HCT116 (cell line): ENCODE measurements at regions not wholly inside any gene's neighbourhood (a gene's known extent, or its start where the extent isn't known, plus 50 kb on each side); places are given as distances from the start of the nearest gene placed in this dataset.
"Not testable (repeated sequence)": the region's sequence is repeated elsewhere in the genome, so short reads cannot be mapped to it uniquely, and the experiment has no call there.

ENCODE experiments used
- ATAC-seq: fragments of 200-7000 bp; cut with Tn5 transposase; 2 replicates; pipeline ENCODE4 v1.9.1; 2020; ENCODE audit warnings: mild to moderate bottlenecking, moderate library complexity
- BruUV-seq: library from RNA; stranded (reverse); fragments of 400-500 nt; replicated peaks from 2 replicates; lab custom pipeline; 2021; lab: Mats Ljungman, UMichigan
- CTCF ChIA-PET: fragments of 300-600 bp; sonication (Branson Sonifier 250); formaldehyde crosslinking; loops from one replicate; lab custom pipeline; 2021; ENCODE audit warnings: antibody characterized with exemption; lab: Charles Lee
- POLR2A ChIA-PET: fragments of 300-600, 350-600 bp; sonication (Branson Sonifier 250); formaldehyde crosslinking; loops from one replicate; lab custom pipeline; 2021; ENCODE audit warnings: antibody characterized with exemption; lab: Charles Lee
- RAD21 ChIA-PET, 2 experiments: fragments of 300-600 bp; sonication (Branson Sonifier 250); formaldehyde crosslinking; loops; one replicate each; lab custom pipeline; 2023; ENCODE audit warnings: low total read pairs in 2 of 2; ENCODE audit not compliant: uncharacterized antibody in 2 of 2, unreplicated experiment in 2 of 2, low non-redundant PET in 1 of 2; lab: Charles Lee
- DNase-seq: peaks from one replicate; pipeline ENCODE4 v3.0.0-alpha.2; 2010; ENCODE audit warnings: low read depth, low spot score
- H2AFZ ChIP-seq: fragments of 200-600 bp; shearing (Covaris generic), sonication (generic); 2 replicates; pipeline ENCODE4 v1.6.1; 2017; ENCODE audit warnings: low read depth, mixed run types, mixed read lengths, antibody characterized with exemption, low read length; ENCODE audit not compliant: poor library complexity, severe bottlenecking
- H3K27ac ChIP-seq: 2 replicates; pipeline ENCODE4 v1.5.1; 2012; ENCODE audit warnings: low read depth, low read length
- H3K27me3 ChIP-seq: fragments of 200-600 bp; sonication (generic); 2 replicates; pipeline ENCODE4 v1.6.1; 2016; ENCODE audit warnings: mixed run types, low read length, mixed read lengths; ENCODE audit not compliant: insufficient read depth
- H3K36me3 ChIP-seq, 2 experiments: fragments of 200-500 bp in 1 of 2; fragments of 200-600 bp in 1 of 2; sonication (Bioruptor generic) in 1 of 2; sonication (generic) in 1 of 2; 2 replicates each; pipeline versions ENCODE4 v1.5.1 to v1.6.1; 2014 to 2016; ENCODE audit warnings: low read length in 2 of 2, inconsistent platforms in 1 of 2, mixed read lengths in 1 of 2, mixed run types in 1 of 2; ENCODE audit not compliant: insufficient read depth in 2 of 2, control insufficient read depth in 1 of 2
- H3K4me1 ChIP-seq, 2 experiments: fragments of 200-600 bp in 1 of 2; sonication (generic) in 1 of 2; 2 replicates each; pipeline versions ENCODE4 v1.5.1 to v1.6.1; 2012 to 2017; ENCODE audit warnings: low read length in 2 of 2, inconsistent platforms in 1 of 2, mild to moderate bottlenecking in 1 of 2, mixed read lengths in 1 of 2, mixed run types in 1 of 2, moderate library complexity in 1 of 2; ENCODE audit not compliant: insufficient read depth in 2 of 2, control insufficient read depth in 1 of 2
- H3K4me2 ChIP-seq: fragments of 200-600 bp; sonication (generic); 2 replicates; pipeline ENCODE4 v1.6.1; 2017; ENCODE audit warnings: mixed run types, low read length, mixed read lengths
- H3K4me3 ChIP-seq, 2 experiments: fragments of 200-600 bp in 1 of 2; sonication (generic) in 1 of 2; replicated peaks in 1 of 2; 2 replicates each; pipeline ENCODE4 v1.5.1; 2011 to 2016; ENCODE audit warnings: low read length in 2 of 2, control low read depth in 1 of 2, low read depth in 1 of 2, mild to moderate bottlenecking in 1 of 2, mixed read lengths in 1 of 2, mixed run types in 1 of 2
- H3K79me2 ChIP-seq: fragments of 200-600 bp; sonication (generic); 2 replicates; pipeline ENCODE4 v1.6.1; 2017; ENCODE audit warnings: mild to moderate bottlenecking, mixed run types, low read length, moderate library complexity, mixed read lengths; ENCODE audit not compliant: insufficient read depth
- H3K9ac ChIP-seq: fragments of 200-600 bp; sonication (generic); 2 replicates; pipeline ENCODE4 v1.6.1; 2016; ENCODE audit warnings: low read length, mixed read lengths
- H3K9me2 ChIP-seq: fragments of 200-600 bp; sonication (generic), shearing (Covaris generic); 2 replicates; pipeline ENCODE4 v1.6.1; 2017; ENCODE audit warnings: mixed run types, mild to moderate bottlenecking, moderate library complexity; ENCODE audit not compliant: insufficient read depth
- H3K9me3 ChIP-seq, 2 experiments: fragments of 200-500 bp in 1 of 2; fragments of 200-600 bp in 1 of 2; sonication (Bioruptor generic) in 1 of 2; sonication (generic) in 1 of 2; 2 replicates each; pipeline ENCODE4 v1.6.1; 2014 to 2017; ENCODE audit warnings: low read length in 2 of 2, mixed read lengths in 2 of 2, inconsistent platforms in 1 of 2, low read depth in 1 of 2, mild to moderate bottlenecking in 1 of 2, mixed run types in 1 of 2, moderate library complexity in 1 of 2; ENCODE audit not compliant: control insufficient read depth in 1 of 2, insufficient read depth in 1 of 2
- H4K20me1 ChIP-seq: fragments of 200-600 bp; sonication (generic), shearing (Covaris generic); 2 replicates; pipeline ENCODE4 v1.6.1; 2017; ENCODE audit warnings: mixed run types, mild to moderate bottlenecking, moderate library complexity; ENCODE audit not compliant: insufficient read depth
- ATF3 ChIP-seq: IDR thresholded peaks from 2 replicates; pipeline ENCODE4 v1.6.1; 2012
- CEBPB ChIP-seq: IDR thresholded peaks from 2 replicates; pipeline ENCODE4 v1.6.1; 2012; ENCODE audit warnings: low read depth
- EGR1 ChIP-seq: IDR thresholded peaks from 2 replicates; pipeline ENCODE4 v1.6.1; 2012; ENCODE audit warnings: low read depth
- ELF1 ChIP-seq: IDR thresholded peaks from 2 replicates; pipeline ENCODE4 v1.6.1; 2012; ENCODE audit warnings: low read depth, borderline replicate concordance
- JUND ChIP-seq: IDR thresholded peaks from 2 replicates; pipeline ENCODE4 v1.6.1; 2012
- POLR2AphosphoS5 ChIP-seq: IDR thresholded peaks from 2 replicates; pipeline ENCODE4 v1.6.1; 2011; ENCODE audit warnings: mild to moderate bottlenecking, low read depth, low read length, moderate library complexity
- RAD21 ChIP-seq: IDR thresholded peaks from 2 replicates; pipeline ENCODE4 v1.6.1; 2012; ENCODE audit warnings: low read depth, mild to moderate bottlenecking
- SIN3A ChIP-seq: IDR thresholded peaks from 2 replicates; pipeline ENCODE4 v1.6.1; 2012; ENCODE audit warnings: low read depth
- SP1 ChIP-seq: IDR thresholded peaks from 2 replicates; pipeline ENCODE4 v1.6.1; 2012; ENCODE audit warnings: low read depth
- YY1 ChIP-seq: IDR thresholded peaks from 2 replicates; pipeline ENCODE4 v1.6.1; 2011; ENCODE audit warnings: low read length, low read depth, moderate library complexity, mild to moderate bottlenecking; ENCODE audit not compliant: insufficient replicate concordance; ENCODE audit errors: extremely low read depth
- ZBTB33 ChIP-seq: IDR thresholded peaks from 2 replicates; pipeline ENCODE4 v1.6.1; 2011; ENCODE audit warnings: mild to moderate bottlenecking, low read length, moderate library complexity; ENCODE audit not compliant: insufficient replicate concordance; ENCODE audit errors: extremely low read depth
- ZFX ChIP-seq: fragments of 450-650 bp; IDR thresholded peaks from 2 replicates; pipeline ENCODE4 v1.6.1; 2017
- intact Hi-C: fragments of 100-400 bp; cut with micrococcal nuclease; formaldehyde crosslinking; loops from 2 replicates; pipeline ENCODE4 v1.10.0; 2022

- Histone ChIP-seq H3K4me3 (no peak overlapping the region), H3K4me1 (no peaks in the 10 kb centered on the region), H3K27ac (no peak overlapping the region), H3K4me2 (no peak overlapping the region), H3K9me3 (no peaks in the 10 kb centered on the region), H3K79me2 (no peaks in the 10 kb centered on the region), H3K27me3 (no peaks in the 10 kb centered on the region), H3K9ac (no peak overlapping the region), H4K20me1 (no peaks in the 10 kb centered on the region), H2AFZ (no peak overlapping the region), H3K9me2 (no peaks in the 10 kb centered on the region), H3K36me3 (no peaks in the 10 kb centered on the region)
- TF ChIP-seq ATF3 (no peak), YY1 (no peak), CEBPB (no peak), JUND (no peak), POLR2AphosphoS5 (no peak), SP1 (no peak), EGR1 (no peak), ZBTB33 (no peak), RAD21 (no peak), SIN3A (no peak), ZFX (no peak), ELF1 (no peak)
- ChIA-PET POLR2A (no interaction called here), RAD21 (no interaction called here), CTCF (no interaction called here)
- no TSS peak for BruUV-seq
- intact Hi-C loops, result no loop called here
- DNase-seq (no peak), ATAC-seq (no peak)
Observed at GRCh38 chr3:4211610-4212009, 91.6 kb upstream of the SETMAR start.

- CTCF ChIA-PET, H3K4me2 ChIP-seq, H3K9ac ChIP-seq, H4K20me1 ChIP-seq, H3K27me3 ChIP-seq, DNase-seq, RAD21 ChIA-PET, H2AFZ ChIP-seq, ATAC-seq, H3K79me2 ChIP-seq, intact Hi-C loops, BruUV-seq, H3K9me3 ChIP-seq, H3K4me3 ChIP-seq, H3K9me2 ChIP-seq, H3K4me1 ChIP-seq, POLR2A ChIA-PET, H3K27ac ChIP-seq, H3K36me3 ChIP-seq: not testable (repeated sequence)
Observed at GRCh38 chr3:4213420-4213819, 89.7 kb upstream of the SETMAR start.

- H3K27me3 ChIP-seq, CTCF ChIA-PET, H3K27ac ChIP-seq, RAD21 ChIA-PET, H3K79me2 ChIP-seq, ATAC-seq, H2AFZ ChIP-seq, H3K4me3 ChIP-seq, DNase-seq, H3K9me3 ChIP-seq, H3K4me2 ChIP-seq, BruUV-seq, H3K9me2 ChIP-seq, H3K36me3 ChIP-seq, H3K9ac ChIP-seq, intact Hi-C loops, POLR2A ChIA-PET, H3K4me1 ChIP-seq, H4K20me1 ChIP-seq: not testable (repeated sequence)
Observed at GRCh38 chr3:4216974-4217373, 86.2 kb upstream of the SETMAR start.
